Heart right ventricle (tissue), 16 donors: ENCODE measurements at regions not wholly inside any gene's neighbourhood (a gene's known extent, or its start where the extent isn't known, plus 50 kb on each side); places are given as distances from the start of the nearest gene placed in this dataset.
"Not testable (repeated sequence)": the region's sequence is repeated elsewhere in the genome, so short reads cannot be mapped to it uniquely, and the experiment has no call there.

Experiments
- ATAC-seq, 8 donors: fragments of 200-7000 bp; cut with Tn5 transposase; one replicate each; pipeline ENCODE4 v1.9.1; 2020; ENCODE audit warnings: mild to moderate bottlenecking in 8 of 8, moderate library complexity in 8 of 8, moderate number of reproducible peaks in 1 of 8
- DNase-seq, 2 donors: peaks; one replicate each; pipeline ENCODE4 v3.0.0-alpha.2; 2020
- H3K27ac ChIP-seq, 10 donors: fragments of 200-600 bp; sonication (generic) in 2 of 10; one replicate each; pipeline versions ENCODE4 v1.5.0 to v1.8.0; 2020 to 2022; ENCODE audit warnings: mild to moderate bottlenecking in 3 of 10
- H3K27me3 ChIP-seq, 7 donors: fragments of 200-600 bp; one replicate each; pipeline ENCODE4 v1.8.0; 2021 to 2022; ENCODE audit warnings: mild to moderate bottlenecking in 2 of 7
- H3K36me3 ChIP-seq, 9 donors: fragments of 200-600 bp; sonication (generic) in 1 of 9; one replicate each; pipeline versions ENCODE4 v1.5.0 to v1.8.0; 2020 to 2022; ENCODE audit warnings: mild to moderate bottlenecking in 2 of 9
- H3K4me1 ChIP-seq, 9 donors: fragments of 200-600 bp; sonication (generic) in 1 of 9; one replicate each; pipeline versions ENCODE4 v1.5.0 to v1.8.0; 2020 to 2022; ENCODE audit warnings: mild to moderate bottlenecking in 4 of 9
- H3K4me3 ChIP-seq, 10 donors: fragments of 200-600 bp; sonication (generic) in 2 of 10; one replicate each; pipeline versions ENCODE4 v1.5.0 to v1.8.0; 2020 to 2022; ENCODE audit warnings: mild to moderate bottlenecking in 7 of 10, moderate library complexity in 2 of 10
- H3K9me3 ChIP-seq, 11 donors: fragments of 200-600 bp in 10 of 11; sonication (generic) in 2 of 11; one replicate each; pipeline versions ENCODE4 v1.5.0 to v1.8.0; 2013 to 2022; ENCODE audit warnings: mild to moderate bottlenecking in 2 of 11, control low read depth in 1 of 11, moderate library complexity in 1 of 11
- CTCF ChIP-seq, 9 donors: fragments of 200-600 bp; sonication (generic) in 2 of 9; IDR thresholded peaks; one replicate each; pipeline versions ENCODE4 v1.5.0 to v1.8.0; 2021 to 2022; ENCODE audit warnings: antibody characterized with exemption in 9 of 9, mild to moderate bottlenecking in 5 of 9, moderate library complexity in 1 of 9
- whole genome bisulfite sequencing, 2 donors: extraction: QIAGEN DNeasy Blood & Tissue Kit; methylation state at CpG; one replicate each; pipeline ENCODE4 v1.1.7; 2013; ENCODE audit warnings: inconsistent platforms in 1 of 2; 5-methylcytosine and 5-hydroxymethylcytosine counted together
- intact Hi-C, 10 donors: fragments of 100-400 bp; cut with DNase I; formaldehyde crosslinking; loops; one replicate each; pipeline versions ENCODE4 v1.11.1 to v1.14.2; 2022
- donor health status: Arrhythmogenic right ventricular cardiomyopathy.
- donor health status: ischemic (EF 13 %, LVEDD 7.1; RV severe dilation, severe dysfunction).
- donor health status: healthy with polysubstance abuse.
- donor health status: DM: no; HTN: yes; CAD: no.
- donor health status: DM: no; HTN: no; CAD: no.
- donor health status: ischemic (EF 25% LVEDD 6.9; RV normal size, moderate dysfunction).
- donor health status: ischemic (EF 25% LVEDD 5.7; RV mildly dilated, moderate dysfunction).
- donor health status: healthy.
- donor health status: DM: yes; HTN: yes; CAD: no.
- donor health status: Ischemic cardiomyopathy.
- donor health status: ischemic (EF 35%, LVEDD 5.7; RV mildly dilated, moderate dysfunction).
- donor health status: nonischemic (EF 11% LVEDD 7.7; RV severe dilation, severe dysfunction).
- donor health status: DM: yes; HTN: yes; CAD: no.
- donor health status: PGD.
- donor health status: ischemic (EF 29% LVEDD 5.4; RV normal size, mild dysfunction).
- donor health status: nonischemic (EF 23%, LVEDD 6.1; RV moderate dilation, normal function).

GRCh38 chr1:106406114-106406513 lies 650.4 kb upstream of the PRMT6 start:
- no peak for TF ChIP-seq CTCF (IDR thresholded peaks at IDR 0.05)
- Histone ChIP-seq H3K27ac (no peak overlapping the region), H3K4me1 (no peaks in the 10 kb centered on the region), H3K27me3 (no peaks in the 10 kb centered on the region), H3K9me3 (peaks cover 0 to 7% (median 0%) of the 10 kb centered on the region in 11 donors), H3K36me3 (no peaks in the 10 kb centered on the region), H3K4me3 (no peak overlapping the region)
- DNase-seq = no peak
- WGBS, 2 donors = 72 to 79% methylated on average over 1 of the region's 1 CpG
- ATAC-seq = no peak
- intact Hi-C loops = no loop called here

- H3K4me3 ChIP-seq, DNase-seq, intact Hi-C loops, H3K9me3 ChIP-seq, H3K27ac ChIP-seq, H3K36me3 ChIP-seq, H3K4me1 ChIP-seq, H3K27me3 ChIP-seq, ATAC-seq: not testable (repeated sequence)
- WGBS, 2 donors = 84 to 89% methylated on average over 15 to 18 of the region's 18 CpGs
Measured at GRCh38 chr1:106412321-106412720, 644.2 kb upstream of the PRMT6 start.

GRCh38 chr1:106435269-106435668 lies 621.2 kb upstream of the PRMT6 start:
- ATAC-seq (no peak), DNase-seq (no peak)
- Histone ChIP-seq H3K9me3 (peaks cover 0 to 23% (median 0%) of the 10 kb centered on the region in 11 donors), H3K27me3 (no peaks in the 10 kb centered on the region), H3K36me3 (no peaks in the 10 kb centered on the region), H3K4me1 (no peaks in the 10 kb centered on the region), H3K4me3 (no peak overlapping the region), H3K27ac (no peak overlapping the region)
- TF ChIP-seq CTCF (IDR thresholded peaks at IDR 0.05) = no peak
- intact Hi-C loops = no loop called here
- 83 to 92% methylated on average over 1 of the region's 1 CpG for WGBS, 2 donors

GRCh38 chr1:106439475-106439874 lies 617.0 kb upstream of the PRMT6 start:
- Histone ChIP-seq H3K27me3 (no peaks in the 10 kb centered on the region), H3K27ac (no peak overlapping the region), H3K4me3 (no peak overlapping the region), H3K9me3 (peaks cover 0 to 24% (median 0%) of the 10 kb centered on the region in 11 donors), H3K36me3 (no peaks in the 10 kb centered on the region), H3K4me1 (no peaks in the 10 kb centered on the region)
- 73 to 82% methylated on average over 4 of the region's 4 CpGs for WGBS, 2 donors
- no peak for DNase-seq
- intact Hi-C loops = no loop called here
- no peak for ATAC-seq
- TF ChIP-seq CTCF (IDR thresholded peaks at IDR 0.05) = no peak

GRCh38 chr1:106447466-106447865 lies 609.0 kb upstream of the PRMT6 start:
- Histone ChIP-seq H3K4me3 (no peak overlapping the region), H3K36me3 (no peaks in the 10 kb centered on the region), H3K4me1 (no peaks in the 10 kb centered on the region), H3K9me3 (peaks cover 0 to 9% (median 0%) of the 10 kb centered on the region in 11 donors), H3K27me3 (no peaks in the 10 kb centered on the region), H3K27ac (no peak overlapping the region)
- intact Hi-C loops = no loop called here
- TF ChIP-seq CTCF (IDR thresholded peaks at IDR 0.05) = no peak
- ATAC-seq (no peak), DNase-seq (no peak)
